ENCODE measurements at regions not wholly inside any gene's neighbourhood (a gene's known extent, or its start where the extent isn't known, plus 50 kb on each side); places are given as distances from the start of the nearest gene placed in this dataset.
"Not testable (repeated sequence)": the region's sequence is repeated elsewhere in the genome, so short reads cannot be mapped to it uniquely, and the experiment has no call there.

DNA sequence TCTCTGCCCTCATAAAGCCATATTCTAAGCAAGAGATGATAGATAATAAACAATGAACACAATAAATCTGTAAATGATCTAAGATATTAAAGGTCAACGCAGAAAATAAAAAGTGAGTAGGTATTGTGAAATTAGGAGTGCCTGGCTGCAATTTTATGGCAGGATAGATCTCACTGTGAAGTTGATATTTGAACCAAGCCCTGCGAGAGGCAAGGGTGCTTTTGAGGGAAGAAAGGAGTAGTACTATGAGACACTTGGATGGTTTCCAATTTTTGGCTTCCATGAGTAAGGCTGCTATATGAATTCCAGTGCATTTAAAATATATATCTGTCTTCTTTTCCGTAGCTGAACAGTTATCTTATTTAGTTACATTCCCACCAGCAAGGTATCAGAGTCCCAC lies 720.0 kb upstream of the CNTN5 start:
- no peak for DNase-seq (ENCODE audit: low read depth)
- no peak overlapping the region for H3K4me3 ChIP-seq (ENCODE audit: low read depth, low read length)
- H3K27me3 ChIP-seq (ENCODE audit: control insufficient read depth, insufficient read depth, low read length): no peaks in the 10 kb centered on the region
- H3K36me3 ChIP-seq (ENCODE audit: control insufficient read depth, insufficient read depth, low read length): no peaks in the 10 kb centered on the region
- TF ChIP-seq CTCF (IDR thresholded peaks at IDR 0.05; ENCODE audit: insufficient read depth, low read length, poor library complexity, severe bottlenecking): no peak

GRCh38 chr11:98307827-98308491 lies 712.8 kb upstream of the CNTN5 start:
- no peaks in the 10 kb centered on the region for H3K27me3 ChIP-seq (ENCODE audit: control insufficient read depth, insufficient read depth, low read length)
- no peak overlapping the region for H3K4me3 ChIP-seq (ENCODE audit: low read depth, low read length)
- no peak for TF ChIP-seq CTCF (IDR thresholded peaks at IDR 0.05; ENCODE audit: insufficient read depth, low read length, poor library complexity, severe bottlenecking)
- DNase-seq (ENCODE audit: low read depth): no peak
- no peaks in the 10 kb centered on the region for H3K36me3 ChIP-seq (ENCODE audit: control insufficient read depth, insufficient read depth, low read length)

DNA sequence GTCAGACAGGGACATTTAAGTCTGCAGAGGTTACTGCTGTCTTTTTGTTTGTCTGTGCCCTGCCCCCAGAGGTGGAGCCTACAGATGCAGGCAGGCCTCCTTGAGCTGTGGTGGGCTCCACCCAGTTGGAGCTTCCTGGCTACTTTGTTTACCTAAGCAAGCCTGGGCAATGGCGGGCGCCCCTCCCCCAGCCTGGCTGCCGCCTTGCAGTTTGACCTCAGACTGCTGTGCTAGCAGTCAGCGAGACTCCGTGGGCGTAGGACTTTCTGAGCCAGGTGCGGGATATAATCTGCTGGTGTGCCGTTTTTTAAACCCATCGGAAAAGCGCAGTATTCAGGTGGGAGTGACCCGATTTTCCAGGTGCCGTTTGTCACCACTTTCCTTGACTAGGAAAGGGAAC lies 690.4 kb upstream of the CNTN5 start:
- DNase-seq (ENCODE audit: low read depth); H3K4me3 ChIP-seq (ENCODE audit: low read depth, low read length); H3K36me3 ChIP-seq (ENCODE audit: control insufficient read depth, insufficient read depth, low read length); H3K27me3 ChIP-seq (ENCODE audit: control insufficient read depth, insufficient read depth, low read length): not testable (repeated sequence)

DNA sequence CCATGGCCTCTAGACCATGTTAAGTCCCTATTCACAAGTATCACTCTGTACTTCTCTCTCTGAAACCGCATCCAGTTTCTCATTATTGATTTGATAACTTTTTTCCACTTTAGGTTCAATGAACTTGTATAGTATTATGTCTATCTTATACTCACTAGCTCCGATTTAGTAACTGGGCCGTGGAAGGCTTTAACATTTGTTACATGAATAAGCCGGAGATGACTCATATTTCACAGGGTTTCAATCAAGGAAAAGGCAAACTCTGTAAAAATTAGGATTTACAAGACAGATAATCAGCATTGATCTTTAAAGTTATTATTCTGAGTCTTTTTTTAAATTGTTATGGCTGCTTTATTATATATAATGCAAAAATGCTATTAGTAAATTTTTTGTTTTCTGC lies 662.2 kb upstream of the CNTN5 start:
- no peak for TF ChIP-seq CTCF (IDR thresholded peaks at IDR 0.05; ENCODE audit: insufficient read depth, low read length, poor library complexity, severe bottlenecking)
- Histone ChIP-seq H3K27me3 (ENCODE audit: control insufficient read depth, insufficient read depth, low read length) (no peaks in the 10 kb centered on the region), H3K36me3 (ENCODE audit: control insufficient read depth, insufficient read depth, low read length) (no peaks in the 10 kb centered on the region), H3K4me3 (ENCODE audit: low read depth, low read length) (no peak overlapping the region)
- DNase-seq (ENCODE audit: low read depth): no peak

DNA sequence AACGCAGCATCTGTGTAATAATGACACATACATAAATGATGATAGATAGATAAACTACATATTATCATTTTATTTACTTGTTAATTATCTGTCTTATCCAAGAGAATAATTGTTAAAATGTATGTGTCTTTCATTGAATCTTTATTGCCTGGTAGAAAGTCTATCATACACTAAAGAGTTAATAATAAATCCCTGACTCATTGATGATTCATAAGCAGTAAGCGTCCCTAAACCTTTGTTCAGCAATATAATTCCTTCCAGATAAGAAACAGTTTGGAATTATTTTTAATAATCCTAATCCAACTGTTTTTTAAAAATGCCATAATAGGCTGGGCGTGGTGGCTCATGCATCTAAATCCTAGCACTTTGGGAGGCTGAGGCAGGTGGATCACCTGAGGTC lies 655.6 kb upstream of the CNTN5 start:
- Histone ChIP-seq H3K36me3 (ENCODE audit: control insufficient read depth, insufficient read depth, low read length) (no peaks in the 10 kb centered on the region), H3K4me3 (ENCODE audit: low read depth, low read length) (no peak overlapping the region), H3K27me3 (ENCODE audit: control insufficient read depth, insufficient read depth, low read length) (no peaks in the 10 kb centered on the region)
- DNase-seq (ENCODE audit: low read depth): no peak
- no peak for TF ChIP-seq CTCF (IDR thresholded peaks at IDR 0.05; ENCODE audit: insufficient read depth, low read length, poor library complexity, severe bottlenecking)

- no peak for TF ChIP-seq CTCF (IDR thresholded peaks at IDR 0.05; ENCODE audit: insufficient read depth, low read length, poor library complexity, severe bottlenecking)
- no peak overlapping the region for H3K4me3 ChIP-seq (ENCODE audit: low read depth, low read length)
- DNase-seq (ENCODE audit: low read depth): no peak
- no peaks in the 10 kb centered on the region for H3K36me3 ChIP-seq (ENCODE audit: control insufficient read depth, insufficient read depth, low read length)
- H3K27me3 ChIP-seq (ENCODE audit: control insufficient read depth, insufficient read depth, low read length): no peaks in the 10 kb centered on the region
Observed at GRCh38 chr11:98365941-98366340, 654.8 kb upstream of the CNTN5 start.
